ENCODE measurements at regions not wholly inside any gene's neighbourhood (a gene's known extent, or its start where the extent isn't known, plus 50 kb on each side); places are given as distances from the start of the nearest gene placed in this dataset.
A peak's percentile ranks its signal among the peaks of the same experiment; 100 is the strongest.

GRCh38 chr19:32265995-32266394 lies 79.4 kb upstream of the ZNF507 start:
- Histone ChIP-seq H3K27me3 (ENCODE audit: control insufficient read depth, insufficient read depth, low read length) (no peaks in the 10 kb centered on the region), H3K4me3 (ENCODE audit: low read depth, low read length) (no peak overlapping the region), H3K27ac (ENCODE audit: insufficient read depth, low read length, poor library complexity, severe bottlenecking) (no peak overlapping the region), H3K9me3 (ENCODE audit: control insufficient read depth in 2 of 2, low read length in 2 of 2) (no peaks in the 10 kb centered on the region), H3K36me3 (ENCODE audit: control insufficient read depth, insufficient read depth, low read length) (no peaks in the 10 kb centered on the region), H3K4me1 (ENCODE audit: control insufficient read depth, insufficient read depth, low read length, poor library complexity, severe bottlenecking) (no peaks in the 10 kb centered on the region)
- peaks cover 27% of the 10 kb centered on the region for H3K27me3 Mint-ChIP-seq
- no peak overlapping the region for H3K27ac Mint-ChIP-seq
- H3K36me3 Mint-ChIP-seq: no peaks in the 10 kb centered on the region
- H3K9me3 Mint-ChIP-seq: peaks cover 0 to 3% (median 0%) of the 10 kb centered on the region in 7 donors
- ATAC-seq (ENCODE audit: low read depth in 2 of 2) (no peak), DNase-seq (no peak)
- no peak overlapping the region for H3K4me3 Mint-ChIP-seq
- H3K4me1 Mint-ChIP-seq: no peaks in the 10 kb centered on the region

- no peak for DNase-seq
- H3K27me3 Mint-ChIP-seq: peaks cover 27% of the 10 kb centered on the region
- no peak for ATAC-seq (ENCODE audit: low read depth in 2 of 2)
- no peaks in the 10 kb centered on the region for H3K36me3 ChIP-seq (ENCODE audit: control insufficient read depth, insufficient read depth, low read length)
- no peaks in the 10 kb centered on the region for H3K9me3 ChIP-seq (ENCODE audit: control insufficient read depth in 2 of 2, low read length in 2 of 2)
- no peak overlapping the region for H3K27ac Mint-ChIP-seq
- no peaks in the 10 kb centered on the region for H3K4me1 ChIP-seq (ENCODE audit: control insufficient read depth, insufficient read depth, low read length, poor library complexity, severe bottlenecking)
- peaks cover 0 to 3% (median 0%) of the 10 kb centered on the region in 7 donors for H3K9me3 Mint-ChIP-seq
- H3K4me3 ChIP-seq (ENCODE audit: low read depth, low read length): no peak overlapping the region
- H3K27me3 ChIP-seq (ENCODE audit: control insufficient read depth, insufficient read depth, low read length): no peaks in the 10 kb centered on the region
- no peak overlapping the region for H3K27ac ChIP-seq (ENCODE audit: insufficient read depth, low read length, poor library complexity, severe bottlenecking)
- no peaks in the 10 kb centered on the region for H3K4me1 Mint-ChIP-seq
- no peaks in the 10 kb centered on the region for H3K36me3 Mint-ChIP-seq
- no peak overlapping the region for H3K4me3 Mint-ChIP-seq
Observed at GRCh38 chr19:32266460-32266859, 79.0 kb upstream of the ZNF507 start.

GRCh38 chr19:32268381-32268780 lies 77.0 kb upstream of the ZNF507 start:
- Histone ChIP-seq H3K27me3 (ENCODE audit: control insufficient read depth, insufficient read depth, low read length) (no peaks in the 10 kb centered on the region), H3K4me3 (ENCODE audit: low read depth, low read length) (no peak overlapping the region), H3K36me3 (ENCODE audit: control insufficient read depth, insufficient read depth, low read length) (no peaks in the 10 kb centered on the region), H3K27ac (ENCODE audit: insufficient read depth, low read length, poor library complexity, severe bottlenecking) (no peak overlapping the region), H3K4me1 (ENCODE audit: control insufficient read depth, insufficient read depth, low read length, poor library complexity, severe bottlenecking) (no peaks in the 10 kb centered on the region), H3K9me3 (ENCODE audit: control insufficient read depth in 2 of 2, low read length in 2 of 2) (no peaks in the 10 kb centered on the region)
- peaks cover 0 to 5% (median under 1%) of the 10 kb centered on the region in 7 donors for H3K9me3 Mint-ChIP-seq
- no peak overlapping the region for H3K4me3 Mint-ChIP-seq
- ATAC-seq (ENCODE audit: low read depth in 2 of 2): no peak
- no peak for DNase-seq
- H3K27me3 Mint-ChIP-seq: peaks cover 34% of the 10 kb centered on the region
- no peak overlapping the region for H3K27ac Mint-ChIP-seq
- H3K4me1 Mint-ChIP-seq: no peaks in the 10 kb centered on the region
- H3K36me3 Mint-ChIP-seq: no peaks in the 10 kb centered on the region

- Mint-ChIP-seq H3K27me3 (peaks cover 32% of the 10 kb centered on the region), H3K4me3 (no peak overlapping the region), H3K4me1 (no peaks in the 10 kb centered on the region), H3K9me3 (peaks cover 0 to 9% (median 3%) of the 10 kb centered on the region in 7 donors), H3K36me3 (no peaks in the 10 kb centered on the region), H3K27ac (no peak overlapping the region)
- H3K4me3 ChIP-seq (ENCODE audit: low read depth, low read length): no peak overlapping the region
- H3K36me3 ChIP-seq (ENCODE audit: control insufficient read depth, insufficient read depth, low read length): no peaks in the 10 kb centered on the region
- H3K27ac ChIP-seq (ENCODE audit: insufficient read depth, low read length, poor library complexity, severe bottlenecking): no peak overlapping the region
- ATAC-seq (ENCODE audit: low read depth in 2 of 2): no peak
- no peaks in the 10 kb centered on the region for H3K4me1 ChIP-seq (ENCODE audit: control insufficient read depth, insufficient read depth, low read length, poor library complexity, severe bottlenecking)
- peaks cover 0 to 4% of the 10 kb centered on the region in 2 experiments for H3K9me3 ChIP-seq (ENCODE audit: control insufficient read depth in 2 of 2, low read length in 2 of 2)
- H3K27me3 ChIP-seq (ENCODE audit: control insufficient read depth, insufficient read depth, low read length): no peaks in the 10 kb centered on the region
- DNase-seq: no peak
Observed at GRCh38 chr19:32269831-32270230, 75.6 kb upstream of the ZNF507 start.

- H3K36me3 ChIP-seq (ENCODE audit: control insufficient read depth, insufficient read depth, low read length): no peaks in the 10 kb centered on the region
- Mint-ChIP-seq H3K4me3 (no peak overlapping the region), H3K9me3 (peaks cover 0 to 10% (median 3%) of the 10 kb centered on the region in 7 donors), H3K27ac (no peak overlapping the region), H3K4me1 (no peaks in the 10 kb centered on the region), H3K36me3 (no peaks in the 10 kb centered on the region), H3K27me3 (peaks cover 22% of the 10 kb centered on the region)
- H3K9me3 ChIP-seq (ENCODE audit: control insufficient read depth in 2 of 2, low read length in 2 of 2): peaks cover 0 to 4% of the 10 kb centered on the region in 2 experiments
- ATAC-seq (ENCODE audit: low read depth in 2 of 2) (no peak), DNase-seq (no peak)
- H3K4me1 ChIP-seq (ENCODE audit: control insufficient read depth, insufficient read depth, low read length, poor library complexity, severe bottlenecking): no peaks in the 10 kb centered on the region
- no peak overlapping the region for H3K4me3 ChIP-seq (ENCODE audit: low read depth, low read length)
- no peaks in the 10 kb centered on the region for H3K27me3 ChIP-seq (ENCODE audit: control insufficient read depth, insufficient read depth, low read length)
- no peak overlapping the region for H3K27ac ChIP-seq (ENCODE audit: insufficient read depth, low read length, poor library complexity, severe bottlenecking)
Observed at GRCh38 chr19:32273483-32273882, 71.9 kb upstream of the ZNF507 start.

DNA sequence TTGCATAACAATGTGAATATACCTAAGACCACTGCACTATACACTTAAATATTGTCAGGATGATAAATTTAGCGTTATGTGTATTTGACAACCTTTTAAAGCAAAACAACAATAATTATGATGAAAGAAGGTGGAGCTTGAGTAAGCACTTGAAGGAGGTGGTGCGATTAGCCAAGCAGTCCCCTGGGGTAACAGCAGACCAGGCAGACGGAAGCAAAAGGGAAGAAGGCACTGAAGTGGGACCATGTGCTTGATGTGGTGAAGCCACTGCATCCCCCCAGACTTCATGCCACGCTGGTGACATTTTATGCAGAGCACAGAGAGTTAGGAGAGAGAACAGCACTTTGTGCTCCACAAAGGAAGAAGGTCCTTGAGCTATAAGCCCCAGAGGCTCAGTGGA lies 58.3 kb upstream of the ZNF507 start:
- no peaks in the 10 kb centered on the region for H3K36me3 Mint-ChIP-seq
- DNase-seq: no peak
- no peak overlapping the region for H3K27ac Mint-ChIP-seq
- H3K27me3 Mint-ChIP-seq: peaks cover 4% of the 10 kb centered on the region
- no peak for ATAC-seq (ENCODE audit: low read depth in 2 of 2)
- no peak overlapping the region for H3K4me3 Mint-ChIP-seq
- no peaks in the 10 kb centered on the region for H3K4me1 Mint-ChIP-seq
- Histone ChIP-seq H3K9me3 (ENCODE audit: control insufficient read depth in 2 of 2, low read length in 2 of 2) (no peaks in the 10 kb centered on the region), H3K4me3 (ENCODE audit: low read depth, low read length) (no peak overlapping the region), H3K27me3 (ENCODE audit: control insufficient read depth, insufficient read depth, low read length) (no peaks in the 10 kb centered on the region), H3K4me1 (ENCODE audit: control insufficient read depth, insufficient read depth, low read length, poor library complexity, severe bottlenecking) (no peaks in the 10 kb centered on the region), H3K36me3 (ENCODE audit: control insufficient read depth, insufficient read depth, low read length) (no peaks in the 10 kb centered on the region), H3K27ac (ENCODE audit: insufficient read depth, low read length, poor library complexity, severe bottlenecking) (no peak overlapping the region)
- peaks cover 0 to 2% (median 0%) of the 10 kb centered on the region in 7 donors for H3K9me3 Mint-ChIP-seq

- no peaks in the 10 kb centered on the region for H3K36me3 Mint-ChIP-seq
- no peak overlapping the region for H3K4me3 ChIP-seq (ENCODE audit: low read depth, low read length)
- H3K4me1 Mint-ChIP-seq: no peaks in the 10 kb centered on the region
Observed at GRCh38 chr19:32287811-32288227, 57.6 kb upstream of the ZNF507 start.

DNA sequence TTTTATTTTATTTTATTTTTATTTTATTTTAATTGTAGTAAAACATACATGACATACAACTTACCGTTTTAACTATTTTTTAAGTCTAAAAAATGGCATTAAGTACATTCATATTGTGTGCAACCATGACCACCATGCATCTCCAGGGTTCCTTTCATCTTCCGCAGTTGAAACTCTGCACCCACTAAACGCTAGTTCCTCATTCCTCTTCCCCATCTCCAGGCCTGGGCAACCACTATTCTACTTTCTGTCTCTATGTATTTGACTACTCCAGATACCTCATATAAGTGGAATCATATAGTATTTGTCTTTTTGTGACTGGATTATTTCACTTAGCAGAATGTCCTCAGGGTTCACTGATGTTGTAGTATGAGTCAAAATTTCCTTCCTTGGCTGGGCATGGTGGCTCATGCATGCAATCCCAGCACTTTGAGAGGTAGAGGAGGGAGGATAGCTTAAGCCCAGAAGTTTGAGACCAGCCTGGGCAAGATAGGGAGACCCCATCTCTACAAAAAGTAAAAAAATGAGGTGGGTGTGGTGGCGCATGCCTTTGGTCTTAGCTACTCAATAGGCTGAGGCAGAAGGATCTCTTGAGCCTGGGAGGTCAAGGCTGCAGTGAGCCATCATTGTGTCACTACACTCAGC lies 55.7 kb upstream of the ZNF507 start:
- Mint-ChIP-seq H3K27ac (no peak overlapping the region), H3K4me1 (no peaks in the 10 kb centered on the region), H3K9me3 (peaks cover 0 to 2% (median 0%) of the 10 kb centered on the region in 7 donors), H3K27me3 (peaks cover 4% of the 10 kb centered on the region), H3K4me3 (no peak overlapping the region), H3K36me3 (no peaks in the 10 kb centered on the region)
- no peak for DNase-seq
- H3K27ac ChIP-seq (ENCODE audit: insufficient read depth, low read length, poor library complexity, severe bottlenecking): no peak overlapping the region
- H3K27me3 ChIP-seq (ENCODE audit: control insufficient read depth, insufficient read depth, low read length): no peaks in the 10 kb centered on the region
- H3K9me3 ChIP-seq (ENCODE audit: control insufficient read depth in 2 of 2, low read length in 2 of 2): no peaks in the 10 kb centered on the region
- ATAC-seq (ENCODE audit: low read depth in 2 of 2): no peak
- no peaks in the 10 kb centered on the region for H3K36me3 ChIP-seq (ENCODE audit: control insufficient read depth, insufficient read depth, low read length)
- no peaks in the 10 kb centered on the region for H3K4me1 ChIP-seq (ENCODE audit: control insufficient read depth, insufficient read depth, low read length, poor library complexity, severe bottlenecking)
- no peak overlapping the region for H3K4me3 ChIP-seq (ENCODE audit: low read depth, low read length)

More at GRCh38 chr19:32287811-32288227, 57.6 kb upstream of the ZNF507 start:
- ATAC-seq (ENCODE audit: low read depth in 2 of 2) (no peak), DNase-seq (peak in 1 of 3 donors; percentile 21)
- Histone ChIP-seq H3K4me1 (ENCODE audit: control insufficient read depth, insufficient read depth, low read length, poor library complexity, severe bottlenecking) (no peaks in the 10 kb centered on the region), H3K27me3 (ENCODE audit: control insufficient read depth, insufficient read depth, low read length) (no peaks in the 10 kb centered on the region), H3K27ac (ENCODE audit: insufficient read depth, low read length, poor library complexity, severe bottlenecking) (no peak overlapping the region), H3K36me3 (ENCODE audit: control insufficient read depth, insufficient read depth, low read length) (no peaks in the 10 kb centered on the region), H3K9me3 (ENCODE audit: control insufficient read depth in 2 of 2, low read length in 2 of 2) (no peaks in the 10 kb centered on the region)
- Mint-ChIP-seq H3K27ac (no peak overlapping the region), H3K27me3 (peaks cover 4% of the 10 kb centered on the region), H3K9me3 (peaks cover 0 to 2% (median 0%) of the 10 kb centered on the region in 7 donors), H3K4me3 (no peak overlapping the region)

All from CD4-positive, CD25-positive, alpha-beta regulatory T cell (primary cell).